DLD1 (cell line): ENCODE measurements at regions not wholly inside any gene's neighbourhood (a gene's known extent, or its start where the extent isn't known, plus 50 kb on each side); places are given as distances from the start of the nearest gene placed in this dataset.
"Not testable (repeated sequence)": the region's sequence is repeated elsewhere in the genome, so short reads cannot be mapped to it uniquely, and the experiment has no call there.

Source experiments
- in situ Hi-C: cut with HindIII; loops from 2 replicates; pipeline ENCODE4 v1.10.0; 2017; ENCODE audit warnings: low sequenced_read_pairs

- in situ Hi-C loops, result no loop called here
Measured at GRCh38 chr12:125540580-125541204, 475.5 kb downstream of the AACS start.

- in situ Hi-C loops, result no loop called here
Measured at GRCh38 chr12:125544960-125545359, 479.7 kb downstream of the AACS start.

GRCh38 chr12:125549171-125549570 is 483.9 kb downstream of the AACS start:
- in situ Hi-C loops, result no loop called here

GRCh38 chr12:125549836-125550235 is 484.6 kb downstream of the AACS start:
- in situ Hi-C loops, result no loop called here

GRCh38 chr12:125552295-125552694 is 487.1 kb downstream of the AACS start:
- in situ Hi-C loops, result no loop called here

GRCh38 chr12:125561008-125561407 is 495.8 kb downstream of the AACS start:
- in situ Hi-C loops, result not testable (repeated sequence)

- in situ Hi-C loops, result no loop called here
Measured at GRCh38 chr12:125564753-125565152, 499.5 kb downstream of the AACS start.

- in situ Hi-C loops, result no loop called here
Measured at GRCh38 chr12:125567581-125567980, 502.3 kb downstream of the AACS start.

- in situ Hi-C loops, result no loop called here
Measured at GRCh38 chr12:125568306-125568705, 503.1 kb downstream of the AACS start.

GRCh38 chr12:125573271-125573670 is 508.0 kb downstream of the AACS start:
- in situ Hi-C loops, result no loop called here

- in situ Hi-C loops, result no loop called here
Measured at GRCh38 chr12:125577334-125577733, 512.1 kb downstream of the AACS start.

- in situ Hi-C loops, result no loop called here
Measured at GRCh38 chr12:125579916-125580315, 514.7 kb downstream of the AACS start.

GRCh38 chr12:125583071-125583470 is 517.8 kb downstream of the AACS start:
- in situ Hi-C loops, result no loop called here

GRCh38 chr12:125586441-125586840 is 521.2 kb downstream of the AACS start:
- in situ Hi-C loops, result no loop called here

- in situ Hi-C loops, result no loop called here
Measured at GRCh38 chr12:125593269-125593668, 528.0 kb downstream of the AACS start.

- in situ Hi-C loops, result no loop called here
Measured at GRCh38 chr12:125604976-125605375, 539.7 kb downstream of the AACS start.

- in situ Hi-C loops, result no loop called here
Measured at GRCh38 chr12:125606312-125606711, 541.1 kb downstream of the AACS start.

- in situ Hi-C loops, result no loop called here
Measured at GRCh38 chr12:125610292-125610691, 545.1 kb downstream of the AACS start.

- in situ Hi-C loops, result no loop called here
Measured at GRCh38 chr12:125610971-125611370, 545.7 kb downstream of the AACS start.

GRCh38 chr12:125614058-125614457 is 548.8 kb downstream of the AACS start:
- in situ Hi-C loops, result no loop called here

- in situ Hi-C loops, result no loop called here
Measured at GRCh38 chr12:125619723-125620122, 554.5 kb downstream of the AACS start.

- in situ Hi-C loops, result no loop called here
Measured at GRCh38 chr12:125633686-125634085, 568.5 kb downstream of the AACS start.

GRCh38 chr12:125634813-125635212 is 569.6 kb downstream of the AACS start:
- in situ Hi-C loops, result no loop called here
